GM21528 (cell line): ENCODE measurements at regions not wholly inside any gene's neighbourhood (a gene's known extent, or its start where the extent isn't known, plus 50 kb on each side); places are given as distances from the start of the nearest gene placed in this dataset.

Experiments
- ATAC-seq: cut with Tn5 transposase; IDR thresholded peaks from one replicate; pipeline ENCODE4 v1.9.1; 2021; ENCODE audit warnings: mild to moderate bottlenecking, moderate library complexity; ENCODE audit not compliant: unreplicated experiment, low FRiP score

DNA sequence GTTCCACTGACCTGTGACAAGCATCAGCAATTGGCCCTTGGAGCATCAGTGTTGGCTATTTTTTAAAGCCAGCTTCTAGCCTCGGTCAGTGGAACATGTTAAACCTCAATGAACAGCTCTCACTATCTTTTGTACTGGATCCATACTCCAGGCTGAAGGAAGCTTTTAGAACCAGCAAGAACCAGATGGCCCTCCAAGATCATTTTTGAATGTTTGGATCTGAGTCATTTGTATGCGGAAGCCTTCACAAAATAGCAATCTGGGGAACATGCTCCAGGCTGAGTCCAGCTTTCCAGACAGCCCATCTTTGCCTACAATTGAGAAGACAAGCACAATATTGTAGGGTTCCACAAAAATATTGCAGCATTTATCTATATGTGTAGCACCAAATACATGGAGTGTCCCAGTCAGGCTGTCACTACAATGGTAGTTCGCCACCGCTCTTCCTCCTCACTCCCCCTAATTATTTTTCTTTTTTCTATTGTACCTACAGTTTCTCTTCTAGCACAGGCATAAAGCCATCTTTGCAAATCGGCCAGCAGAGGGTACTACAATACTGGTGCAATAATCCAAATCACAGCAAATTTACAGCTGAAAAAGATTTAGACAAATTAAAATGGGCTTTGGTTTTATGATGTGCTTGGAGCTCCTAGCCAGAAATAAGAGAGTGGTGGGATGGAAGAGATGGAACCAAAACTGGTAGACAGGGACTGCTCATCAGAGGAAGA is 177.4 kb upstream of the BLID start:
- ATAC-seq = no peak

GRCh38 chr11:122287401-122287800 is 171.4 kb upstream of the BLID start:
- no peak for ATAC-seq

DNA sequence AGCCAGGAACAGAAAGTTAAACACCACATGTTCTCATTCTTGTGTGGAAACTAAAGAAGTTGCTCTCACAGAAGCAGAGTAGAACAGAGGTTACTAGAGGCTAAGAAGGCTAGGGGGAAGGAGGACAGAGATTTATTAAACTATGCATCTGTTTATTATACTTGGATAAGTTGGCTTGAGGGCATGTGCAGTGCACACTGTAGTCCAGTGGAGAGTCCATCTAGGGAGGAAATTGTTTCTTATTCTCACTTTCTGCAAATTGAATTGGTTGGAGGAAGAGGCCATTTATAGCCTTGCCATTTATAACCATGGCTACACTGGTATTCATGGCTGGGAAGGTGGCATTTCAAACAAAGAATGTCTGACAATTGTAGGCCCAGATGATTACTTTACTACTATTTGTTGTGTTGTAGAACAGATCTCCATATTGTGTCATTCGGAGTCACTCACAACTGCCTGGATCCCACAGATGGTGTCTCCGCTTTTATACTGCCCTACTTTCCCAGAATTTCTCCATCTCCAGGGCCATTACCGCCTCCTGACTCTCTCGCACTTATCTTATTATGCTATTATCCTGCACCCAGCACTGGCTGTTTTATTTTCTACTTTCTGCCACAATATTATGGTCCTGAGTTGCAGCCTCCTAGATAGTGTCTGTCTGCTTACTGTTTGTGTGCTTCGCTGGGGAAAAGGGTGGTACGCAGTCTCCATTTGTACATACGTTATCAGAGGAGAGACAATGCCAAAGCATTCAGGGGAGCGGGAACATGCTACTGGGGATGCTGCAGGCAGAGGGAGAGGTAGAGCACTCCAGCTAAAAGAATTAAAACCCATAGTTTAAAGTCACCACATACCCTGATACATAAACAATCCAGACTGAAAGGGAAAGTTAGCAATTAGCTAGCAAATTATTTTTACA is 169.3 kb upstream of the BLID start:
- no peak for ATAC-seq

GRCh38 chr11:122280870-122281269 is 164.9 kb upstream of the BLID start:
- ATAC-seq = no peak

DNA sequence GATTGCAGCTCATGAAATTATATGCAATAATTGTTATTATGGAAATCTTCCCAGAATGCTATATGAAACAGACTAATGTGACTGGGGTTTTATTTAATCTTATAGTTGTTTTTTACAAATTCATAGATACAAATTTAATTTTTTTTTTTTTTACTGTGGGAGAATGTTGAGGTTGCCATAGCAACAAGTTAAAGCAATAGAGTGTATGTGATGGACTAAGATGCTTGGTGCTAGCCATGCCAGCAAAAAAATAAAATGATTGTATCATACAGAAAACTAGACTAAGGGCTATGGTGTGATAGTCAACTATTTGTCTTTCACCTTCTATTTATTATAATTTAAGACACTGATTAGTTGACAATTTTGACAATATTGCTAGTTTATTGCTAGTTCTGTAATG is 163.2 kb upstream of the BLID start:
- ATAC-seq = no peak

DNA sequence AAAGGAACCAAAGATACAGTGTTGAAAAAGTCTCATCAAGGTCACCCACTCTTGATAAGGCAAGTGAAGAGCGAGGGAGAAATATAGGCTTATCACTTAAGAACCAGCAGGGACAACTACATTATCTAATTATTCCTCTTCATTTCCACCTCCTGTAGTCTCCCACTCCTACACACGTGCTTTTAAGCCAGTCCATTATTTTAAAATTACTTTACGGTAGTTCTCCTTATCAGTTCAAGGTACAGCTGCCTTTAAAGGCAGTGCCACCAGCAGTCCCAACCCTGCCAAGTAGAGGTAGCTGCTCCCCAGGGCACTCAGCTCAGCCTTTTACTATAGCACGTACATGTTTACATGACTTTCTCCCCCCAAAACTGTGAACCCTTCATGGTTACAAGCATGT is 161.5 kb upstream of the BLID start:
- no peak for ATAC-seq

GRCh38 chr11:122276221-122276620 is 160.2 kb upstream of the BLID start:
- ATAC-seq = no peak

GRCh38 chr11:122275508-122275907 is 159.5 kb upstream of the BLID start:
- no peak for ATAC-seq

GRCh38 chr11:122273476-122274191 is 157.6 kb upstream of the BLID start:
- ATAC-seq = no peak

DNA sequence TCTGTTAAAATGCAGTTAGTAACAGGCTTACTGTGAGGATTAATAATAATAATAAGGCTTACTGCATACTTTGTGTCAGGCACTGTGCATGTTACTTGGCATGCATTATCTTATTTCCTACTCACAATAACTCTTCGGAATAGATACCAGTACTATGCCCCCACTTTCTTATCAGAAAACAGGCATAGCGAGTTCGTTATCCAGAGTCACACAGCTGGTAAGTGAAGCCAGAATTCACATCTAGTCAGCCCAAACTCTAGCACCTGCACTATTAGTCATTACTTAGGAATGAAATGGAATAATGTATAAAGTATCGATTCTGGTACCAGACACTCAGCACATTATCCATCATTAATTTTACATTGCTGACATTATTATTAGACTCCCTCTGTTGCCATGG is 155.7 kb upstream of the BLID start:
- ATAC-seq = no peak

GRCh38 chr11:122271137-122271536 is 155.1 kb upstream of the BLID start:
- no peak for ATAC-seq

DNA sequence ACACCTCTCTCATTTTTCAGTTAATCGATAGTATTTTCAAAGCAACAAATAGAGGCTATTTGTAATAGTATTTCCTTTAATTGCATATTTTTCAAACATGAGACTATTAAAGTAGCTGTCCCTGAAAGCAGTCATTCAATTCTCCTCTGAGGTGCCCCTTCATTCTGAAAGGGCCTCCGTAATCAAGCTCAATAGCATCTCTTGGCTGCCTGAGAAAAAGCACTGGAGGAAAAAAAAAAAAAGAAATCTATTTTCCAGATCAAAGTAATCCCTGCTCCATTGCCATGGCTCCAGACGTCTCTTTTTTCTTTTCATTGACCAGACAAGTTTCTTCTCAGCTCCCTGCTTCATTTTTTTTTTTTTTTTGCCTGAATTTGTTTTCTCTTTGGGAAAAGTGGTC is 154.5 kb upstream of the BLID start:
- no peak for ATAC-seq

DNA sequence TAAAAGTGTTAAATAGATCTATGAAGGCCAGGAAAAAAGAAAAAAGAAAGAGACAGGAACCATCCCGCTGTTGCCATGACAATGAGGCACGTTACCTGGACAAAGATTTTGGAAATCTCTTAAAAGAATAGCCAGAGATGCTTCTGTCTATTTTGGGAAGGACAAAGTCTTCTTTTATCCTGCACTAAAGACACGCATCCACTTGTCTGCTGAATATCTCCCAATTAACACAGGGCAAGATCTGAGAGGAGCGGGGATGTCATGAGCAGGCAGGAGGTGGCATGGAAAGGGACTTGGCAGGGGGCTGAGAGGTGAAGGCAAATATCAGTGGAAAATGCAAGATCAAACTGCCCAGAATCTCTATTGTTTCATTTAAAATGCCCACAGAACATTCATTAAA is 153.8 kb upstream of the BLID start:
- ATAC-seq = no peak

DNA sequence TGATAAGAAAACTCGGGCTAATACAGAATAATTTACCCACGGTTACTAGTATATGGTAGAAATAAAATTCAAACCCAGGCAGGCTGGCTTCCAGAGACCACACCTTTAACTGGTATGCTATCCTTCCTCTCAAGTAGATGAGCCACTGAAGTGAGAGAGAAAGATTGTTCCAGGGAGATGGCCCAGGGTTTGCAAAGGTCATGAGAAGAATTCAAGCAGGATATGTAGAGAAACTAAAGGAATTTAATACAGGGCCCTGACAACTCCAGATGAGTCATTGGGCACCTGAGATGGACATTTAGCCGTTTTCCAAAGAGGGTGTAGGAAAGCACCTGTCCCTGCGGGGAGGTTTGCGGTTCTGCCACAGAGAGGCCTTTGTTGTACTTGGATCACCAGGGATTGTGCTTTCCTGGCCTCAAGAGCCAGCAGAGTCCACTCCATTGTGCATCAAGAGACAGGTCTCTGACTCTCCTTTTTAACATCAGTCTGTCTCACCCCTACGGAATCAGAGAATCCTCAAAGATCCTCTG is 152.7 kb upstream of the BLID start:
- ATAC-seq = no peak

- no peak for ATAC-seq
Observed at GRCh38 chr11:122267602-122268001, 151.6 kb upstream of the BLID start.

DNA sequence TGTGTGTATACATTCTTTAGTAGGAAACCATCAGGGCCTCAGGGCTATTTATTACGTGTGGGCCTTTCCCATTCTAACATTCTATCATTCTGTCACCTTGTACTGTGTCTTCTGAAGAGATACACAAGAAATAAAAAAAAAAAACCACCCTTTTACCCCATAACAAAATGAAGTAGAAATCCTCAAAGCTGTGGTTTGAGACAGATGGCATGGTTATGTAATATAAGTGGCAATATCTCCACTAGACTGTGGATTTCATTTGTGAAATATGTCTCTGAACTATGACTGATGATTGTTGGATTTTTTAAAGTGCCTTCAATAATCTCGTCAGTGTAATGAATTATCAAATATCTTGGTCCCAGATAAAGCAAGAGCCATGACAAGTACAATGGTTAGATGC is 150.0 kb upstream of the BLID start:
- ATAC-seq = no peak

DNA sequence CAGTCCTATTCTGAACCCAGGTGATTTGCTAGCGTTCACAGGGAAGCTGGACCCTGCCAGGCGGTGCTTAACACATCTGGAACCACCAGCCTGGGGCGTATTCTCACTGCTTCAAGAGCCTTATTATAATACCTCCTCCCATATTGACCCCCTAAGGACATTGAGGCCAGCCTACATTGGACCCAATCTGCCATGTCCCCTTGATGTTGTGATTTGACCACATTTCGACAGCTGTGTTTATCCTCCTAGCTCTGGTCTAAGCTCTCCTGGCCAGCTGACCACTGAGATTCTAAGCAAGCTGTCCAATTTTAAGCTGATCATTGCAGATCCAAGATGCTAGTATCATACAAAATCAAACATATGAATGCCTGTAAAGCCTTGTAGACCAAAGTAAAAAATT is 148.1 kb upstream of the BLID start:
- ATAC-seq = no peak

DNA sequence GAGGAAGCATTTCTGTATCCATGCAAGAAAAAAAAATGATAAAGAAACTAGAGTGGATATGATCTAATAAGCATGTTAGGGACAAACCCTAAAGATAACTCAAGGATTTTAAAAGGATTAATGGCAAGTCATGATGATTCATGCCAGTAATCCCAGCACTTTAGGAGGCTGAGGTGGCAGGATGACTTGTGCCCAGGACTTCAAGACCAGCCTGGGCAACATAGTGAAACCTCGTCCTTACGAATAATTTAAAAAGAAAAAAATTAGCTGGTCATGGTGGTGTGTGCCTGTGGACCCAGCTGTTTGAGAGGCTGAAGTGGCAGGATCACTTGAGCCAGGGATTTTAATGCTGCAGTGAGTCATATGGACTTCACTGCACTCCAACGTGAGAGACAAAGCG is 145.5 kb upstream of the BLID start:
- no peak for ATAC-seq

GRCh38 chr11:122259195-122259821 is 143.3 kb upstream of the BLID start:
- ATAC-seq = no peak

GRCh38 chr11:122258446-122259194 is 142.6 kb upstream of the BLID start:
- ATAC-seq = no peak
